ENCODE measurements at regions not wholly inside any gene's neighbourhood (a gene's known extent, or its start where the extent isn't known, plus 50 kb on each side); places are given as distances from the start of the nearest gene placed in this dataset.

- no peak overlapping the region for H3K4me2 ChIP-seq (ENCODE audit: low read length)
- peak; percentile 71 to 80 for DNase-seq
- no peak overlapping the region for H4K8ac ChIP-seq (ENCODE audit: low read depth, low read length)
- H3K79me1 ChIP-seq (ENCODE audit: low read length) = no peaks in the 10 kb centered on the region
- H3K27me3 ChIP-seq (ENCODE audit: insufficient read depth, low read length) = no peaks in the 10 kb centered on the region
- H2BK120ac ChIP-seq (ENCODE audit: insufficient read depth, low read length, poor library complexity) = no peak overlapping the region
- no peak overlapping the region for H3K27ac ChIP-seq (ENCODE audit: low read depth, low read length)
- no peak overlapping the region for H2AK5ac ChIP-seq (ENCODE audit: low read length)
- no peaks in the 10 kb centered on the region for H3K36me3 ChIP-seq (ENCODE audit: control insufficient read depth in 1 of 2, insufficient read depth in 2 of 2, low read length in 2 of 2)
- H2AFZ ChIP-seq (ENCODE audit: insufficient read depth, low read length, poor library complexity) = no peak overlapping the region
- H3K4ac ChIP-seq (ENCODE audit: low read depth, low read length) = no peak overlapping the region
- no peak overlapping the region for H2BK12ac ChIP-seq (ENCODE audit: low read length)
- no peak overlapping the region for H3K23ac ChIP-seq (ENCODE audit: low read length)
- WGBS (ENCODE audit: extremely low coverage, insufficient coverage, insufficient read length) = no CpG with 5 or more reads among the region's 4 CpGs
- no peaks in the 10 kb centered on the region for H3K4me1 ChIP-seq (ENCODE audit: control insufficient read depth in 1 of 2, insufficient read depth in 2 of 2, low read length in 2 of 2)
- no peak overlapping the region for H3K14ac ChIP-seq (ENCODE audit: low read length)
- H3K9me3 ChIP-seq (ENCODE audit: insufficient read depth, low read depth, low read length) = no peaks in the 10 kb centered on the region
- H3K4me3 ChIP-seq (ENCODE audit: low read depth, low read length) = no peak overlapping the region
- H3K79me2 ChIP-seq (ENCODE audit: control insufficient read depth, insufficient read depth, low read length, poor library complexity) = no peaks in the 10 kb centered on the region
- H3K9ac ChIP-seq (ENCODE audit: low read length) = no peak overlapping the region
- no peak overlapping the region for H4K91ac ChIP-seq (ENCODE audit: low read depth, low read length)
- H2BK5ac ChIP-seq (ENCODE audit: low read depth, low read length, poor library complexity) = no peak overlapping the region
- H4K12ac ChIP-seq (ENCODE audit: low read depth, low read length) = no peak overlapping the region
- H3K18ac ChIP-seq (ENCODE audit: low read length) = no peak overlapping the region
These were observed 770.3 kb downstream of the PDCD6IP start for GRCh38 chr3:34568766-34569165.

DNA sequence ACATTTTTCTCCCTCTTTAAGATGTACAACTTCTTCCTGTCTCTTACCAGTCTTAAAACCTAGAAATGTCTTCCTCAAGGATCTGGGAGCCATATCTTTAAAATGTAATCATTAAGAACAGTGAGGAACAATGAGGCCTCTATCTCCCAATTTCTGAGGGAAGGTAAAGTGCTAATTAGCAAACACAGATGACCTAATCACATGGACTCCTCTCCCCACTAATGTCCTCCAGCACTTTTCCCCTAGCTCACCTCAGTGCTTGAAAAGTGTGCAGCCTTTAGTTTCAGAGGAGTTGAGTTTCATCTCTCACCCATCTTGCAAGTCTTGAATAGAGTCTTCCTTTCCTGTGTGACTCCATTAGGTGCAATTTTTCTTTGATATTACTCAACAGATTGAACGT lies 771.0 kb downstream of the PDCD6IP start:
- no peaks in the 10 kb centered on the region for H3K27me3 ChIP-seq (ENCODE audit: insufficient read depth, low read length)
- H3K4me1 ChIP-seq (ENCODE audit: control insufficient read depth in 1 of 2, insufficient read depth in 2 of 2, low read length in 2 of 2) = no peaks in the 10 kb centered on the region
- H3K9me3 ChIP-seq (ENCODE audit: insufficient read depth, low read depth, low read length) = no peaks in the 10 kb centered on the region
- no peaks in the 10 kb centered on the region for H3K79me1 ChIP-seq (ENCODE audit: low read length)
- H3K23ac ChIP-seq (ENCODE audit: low read length) = no peak overlapping the region
- H3K4me3 ChIP-seq (ENCODE audit: low read depth, low read length) = no peak overlapping the region
- H4K91ac ChIP-seq (ENCODE audit: low read depth, low read length) = no peak overlapping the region
- peak overlapping the region; percentile 47 for H4K8ac ChIP-seq (ENCODE audit: low read depth, low read length)
- no peak overlapping the region for H2AK5ac ChIP-seq (ENCODE audit: low read length)
- no peak overlapping the region for H3K4me2 ChIP-seq (ENCODE audit: low read length)
- WGBS (ENCODE audit: extremely low coverage, insufficient coverage, insufficient read length) = no CpG with 5 or more reads among the region's 1 CpG
- H3K4ac ChIP-seq (ENCODE audit: low read depth, low read length) = no peak overlapping the region
- no peak overlapping the region for H2AFZ ChIP-seq (ENCODE audit: insufficient read depth, low read length, poor library complexity)
- H3K79me2 ChIP-seq (ENCODE audit: control insufficient read depth, insufficient read depth, low read length, poor library complexity) = no peaks in the 10 kb centered on the region
- no peak overlapping the region for H3K18ac ChIP-seq (ENCODE audit: low read length)
- DNase-seq = no peak
- H2BK12ac ChIP-seq (ENCODE audit: low read length) = no peak overlapping the region
- H3K36me3 ChIP-seq (ENCODE audit: control insufficient read depth in 1 of 2, insufficient read depth in 2 of 2, low read length in 2 of 2) = no peaks in the 10 kb centered on the region
- H2BK120ac ChIP-seq (ENCODE audit: insufficient read depth, low read length, poor library complexity) = no peak overlapping the region
- H3K27ac ChIP-seq (ENCODE audit: low read depth, low read length) = no peak overlapping the region
- H4K12ac ChIP-seq (ENCODE audit: low read depth, low read length) = no peak overlapping the region
- H2BK5ac ChIP-seq (ENCODE audit: low read depth, low read length, poor library complexity) = no peak overlapping the region
- H3K14ac ChIP-seq (ENCODE audit: low read length) = no peak overlapping the region
- H3K9ac ChIP-seq (ENCODE audit: low read length) = no peak overlapping the region

- no peak overlapping the region for H4K8ac ChIP-seq (ENCODE audit: low read depth, low read length)
- no peaks in the 10 kb centered on the region for H3K27me3 ChIP-seq (ENCODE audit: insufficient read depth, low read length)
- no peak overlapping the region for H3K18ac ChIP-seq (ENCODE audit: low read length)
- no peak overlapping the region for H3K27ac ChIP-seq (ENCODE audit: low read depth, low read length)
- no peaks in the 10 kb centered on the region for H3K79me1 ChIP-seq (ENCODE audit: low read length)
- no peak overlapping the region for H2AK5ac ChIP-seq (ENCODE audit: low read length)
- no peak overlapping the region for H2BK120ac ChIP-seq (ENCODE audit: insufficient read depth, low read length, poor library complexity)
- no peak overlapping the region for H3K23ac ChIP-seq (ENCODE audit: low read length)
- no peak overlapping the region for H2BK5ac ChIP-seq (ENCODE audit: low read depth, low read length, poor library complexity)
- no peak overlapping the region for H4K12ac ChIP-seq (ENCODE audit: low read depth, low read length)
- H2BK12ac ChIP-seq (ENCODE audit: low read length) = no peak overlapping the region
- H4K91ac ChIP-seq (ENCODE audit: low read depth, low read length) = no peak overlapping the region
- H3K14ac ChIP-seq (ENCODE audit: low read length) = no peak overlapping the region
- no peaks in the 10 kb centered on the region for H3K79me2 ChIP-seq (ENCODE audit: control insufficient read depth, insufficient read depth, low read length, poor library complexity)
- no peak overlapping the region for H2AFZ ChIP-seq (ENCODE audit: insufficient read depth, low read length, poor library complexity)
- DNase-seq = peak; percentile 68 to 89
- no peaks in the 10 kb centered on the region for H3K36me3 ChIP-seq (ENCODE audit: control insufficient read depth in 1 of 2, insufficient read depth in 2 of 2, low read length in 2 of 2)
- H3K9me3 ChIP-seq (ENCODE audit: insufficient read depth, low read depth, low read length) = no peaks in the 10 kb centered on the region
- H3K4me3 ChIP-seq (ENCODE audit: low read depth, low read length) = no peak overlapping the region
- no peak overlapping the region for H3K4me2 ChIP-seq (ENCODE audit: low read length)
- no CpG with 5 or more reads among the region's 4 CpGs for WGBS (ENCODE audit: extremely low coverage, insufficient coverage, insufficient read length)
- no peaks in the 10 kb centered on the region for H3K4me1 ChIP-seq (ENCODE audit: control insufficient read depth in 1 of 2, insufficient read depth in 2 of 2, low read length in 2 of 2)
- no peak overlapping the region for H3K9ac ChIP-seq (ENCODE audit: low read length)
- H3K4ac ChIP-seq (ENCODE audit: low read depth, low read length) = no peak overlapping the region
These were observed 772.7 kb downstream of the PDCD6IP start for GRCh38 chr3:34570916-34571705.

DNA sequence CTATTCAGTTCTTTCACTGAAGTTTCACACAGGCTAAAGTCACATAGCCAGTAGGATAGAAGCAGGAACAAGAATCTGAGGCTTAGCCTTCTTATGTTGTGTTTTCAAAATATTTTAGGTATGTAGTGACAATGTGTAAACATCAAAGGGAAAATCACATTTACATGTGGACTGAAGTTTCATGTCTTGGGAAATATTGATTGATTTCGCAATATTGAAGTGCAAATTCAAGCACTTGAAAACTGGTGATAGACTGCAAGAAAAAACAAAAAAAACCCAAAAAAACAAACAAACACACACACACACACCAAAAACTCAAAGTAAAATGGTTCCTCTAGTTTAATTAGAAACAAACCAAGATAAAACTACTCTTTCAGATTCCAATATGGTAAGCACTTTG lies 773.3 kb downstream of the PDCD6IP start:
- Histone ChIP-seq H3K14ac (ENCODE audit: low read length) (no peak overlapping the region), H3K27me3 (ENCODE audit: insufficient read depth, low read length) (no peaks in the 10 kb centered on the region), H3K4me3 (ENCODE audit: low read depth, low read length) (no peak overlapping the region), H3K9me3 (ENCODE audit: insufficient read depth, low read depth, low read length) (no peaks in the 10 kb centered on the region), H2AFZ (ENCODE audit: insufficient read depth, low read length, poor library complexity) (no peak overlapping the region), H3K36me3 (ENCODE audit: control insufficient read depth in 1 of 2, insufficient read depth in 2 of 2, low read length in 2 of 2) (no peaks in the 10 kb centered on the region), H3K79me1 (ENCODE audit: low read length) (no peaks in the 10 kb centered on the region), H3K9ac (ENCODE audit: low read length) (no peak overlapping the region), H3K4ac (ENCODE audit: low read depth, low read length) (no peak overlapping the region), H3K23ac (ENCODE audit: low read length) (no peak overlapping the region), H3K79me2 (ENCODE audit: control insufficient read depth, insufficient read depth, low read length, poor library complexity) (no peaks in the 10 kb centered on the region), H3K27ac (ENCODE audit: low read depth, low read length) (no peak overlapping the region), H3K4me2 (ENCODE audit: low read length) (no peak overlapping the region), H4K8ac (ENCODE audit: low read depth, low read length) (no peak overlapping the region), H2BK5ac (ENCODE audit: low read depth, low read length, poor library complexity) (no peak overlapping the region), H3K18ac (ENCODE audit: low read length) (no peak overlapping the region), H2BK12ac (ENCODE audit: low read length) (no peak overlapping the region), H4K12ac (ENCODE audit: low read depth, low read length) (no peak overlapping the region), H3K4me1 (ENCODE audit: control insufficient read depth in 1 of 2, insufficient read depth in 2 of 2, low read length in 2 of 2) (no peaks in the 10 kb centered on the region), H2AK5ac (ENCODE audit: low read length) (no peak overlapping the region), H4K91ac (ENCODE audit: low read depth, low read length) (no peak overlapping the region), H2BK120ac (ENCODE audit: insufficient read depth, low read length, poor library complexity) (no peak overlapping the region)
- WGBS (ENCODE audit: extremely low coverage, insufficient coverage, insufficient read length) = no CpG with 5 or more reads among the region's 1 CpG
- no peak for DNase-seq

Measured in trophoblast cell (in vitro differentiated cells and primary cell).